Mesenchymal stem cell (in vitro differentiated cells and primary cell): ENCODE measurements at regions not wholly inside any gene's neighbourhood (a gene's known extent, or its start where the extent isn't known, plus 50 kb on each side); places are given as distances from the start of the nearest gene placed in this dataset.

Source experiments
- DNase-seq: peaks from one replicate; pipeline ENCODE4 v3.0.0-alpha.2; 2013
- H2AFZ ChIP-seq: one replicate; pipeline ENCODE4 v1.6.1; 2013; ENCODE audit warnings: low read depth, mild to moderate bottlenecking, control low read depth, inconsistent platforms, low read length, moderate library complexity
- H2AK5ac ChIP-seq: 2 replicates; pipeline ENCODE4 v1.6.1; 2013; ENCODE audit warnings: low read length, moderate library complexity, mild to moderate bottlenecking, inconsistent platforms; ENCODE audit not compliant: severe bottlenecking
- H2BK120ac ChIP-seq: one replicate; pipeline ENCODE4 v1.6.1; 2013; ENCODE audit warnings: low read depth, mild to moderate bottlenecking, inconsistent platforms, low read length, moderate library complexity
- H2BK12ac ChIP-seq, 2 experiments: one replicate each; pipeline ENCODE4 v1.6.1; 2013; ENCODE audit warnings: inconsistent platforms in 2 of 2, low read length in 2 of 2, mild to moderate bottlenecking in 2 of 2, moderate library complexity in 2 of 2, control low read depth in 1 of 2
- H2BK15ac ChIP-seq: one replicate; pipeline ENCODE4 v1.6.1; 2013; ENCODE audit warnings: mild to moderate bottlenecking, low read depth, inconsistent platforms; ENCODE audit not compliant: poor library complexity, severe bottlenecking
- H2BK5ac ChIP-seq: 2 replicates; pipeline ENCODE4 v1.6.1; 2013; ENCODE audit warnings: low read depth, mild to moderate bottlenecking, low read length, control low read depth, inconsistent platforms; ENCODE audit not compliant: poor library complexity, severe bottlenecking
- H3K14ac ChIP-seq, 2 experiments: one replicate each; pipeline ENCODE4 v1.6.1; 2013; ENCODE audit warnings: inconsistent platforms in 2 of 2, low read length in 2 of 2, control low read depth in 1 of 2, mild to moderate bottlenecking in 1 of 2, moderate library complexity in 1 of 2
- H3K18ac ChIP-seq, 2 experiments: one replicate each; pipeline ENCODE4 v1.6.1; 2013; ENCODE audit warnings: inconsistent platforms in 2 of 2, low read length in 2 of 2, control low read depth in 1 of 2, low read depth in 1 of 2, mild to moderate bottlenecking in 1 of 2
- H3K23ac ChIP-seq, 2 experiments: one replicate each; pipeline ENCODE4 v1.6.1; 2013; ENCODE audit warnings: inconsistent platforms in 2 of 2, low read length in 2 of 2, mild to moderate bottlenecking in 2 of 2, moderate library complexity in 2 of 2, control low read depth in 1 of 2
- H3K27ac ChIP-seq: 2 replicates; pipeline ENCODE4 v1.5.1; 2013; ENCODE audit warnings: mild to moderate bottlenecking, moderate library complexity, low read length, control low read depth, inconsistent platforms; ENCODE audit not compliant: poor library complexity, severe bottlenecking
- H3K27me3 ChIP-seq, 2 experiments: 2 replicates each; pipeline versions ENCODE4 v1.6.1 to v1.7.0; 2013; ENCODE audit warnings: low read length in 2 of 2, mild to moderate bottlenecking in 2 of 2, moderate library complexity in 2 of 2, control low read depth in 1 of 2, inconsistent platforms in 1 of 2; ENCODE audit not compliant: control insufficient read depth in 1 of 2, insufficient read depth in 1 of 2
- H3K36me3 ChIP-seq, 2 experiments: 2 replicates each; pipeline versions ENCODE4 v1.6.1 to v1.7.0; 2013; ENCODE audit warnings: low read length in 2 of 2, control low read depth in 1 of 2, inconsistent platforms in 1 of 2, low read depth in 1 of 2, mild to moderate bottlenecking in 1 of 2; ENCODE audit not compliant: insufficient read depth in 2 of 2, control insufficient read depth in 1 of 2
- H3K4ac ChIP-seq, 2 experiments: one replicate each; pipeline ENCODE4 v1.6.1; 2013; ENCODE audit warnings: inconsistent platforms in 2 of 2, low read length in 2 of 2, mild to moderate bottlenecking in 2 of 2, moderate library complexity in 2 of 2, control low read depth in 1 of 2, low read depth in 1 of 2
- H3K4me1 ChIP-seq: 2 replicates; pipeline ENCODE4 v1.6.1; 2013; ENCODE audit warnings: low read depth, low read length, control low read depth; ENCODE audit not compliant: control insufficient read depth, insufficient read depth
- H3K4me2 ChIP-seq: 2 replicates; pipeline ENCODE4 v1.6.1; 2013; ENCODE audit warnings: low read length, mild to moderate bottlenecking, inconsistent platforms; ENCODE audit not compliant: poor library complexity, severe bottlenecking
- H3K4me3 ChIP-seq, 2 experiments: 2 replicates each; pipeline versions ENCODE4 v1.5.1 to v1.7.0; 2013; ENCODE audit warnings: low read length in 2 of 2, mild to moderate bottlenecking in 2 of 2, control low read depth in 1 of 2, low read depth in 1 of 2; ENCODE audit not compliant: insufficient read depth in 1 of 2
- H3K79me1 ChIP-seq: replicated peaks from 2 replicates; pipeline ENCODE4 v1.6.1; 2013; ENCODE audit warnings: mild to moderate bottlenecking, control low read depth, low read length, inconsistent platforms; ENCODE audit not compliant: poor library complexity, severe bottlenecking
- H3K9ac ChIP-seq: 2 replicates; pipeline ENCODE4 v1.7.0; 2013; ENCODE audit warnings: mild to moderate bottlenecking, low read length, moderate library complexity
- H3K9me3 ChIP-seq: 2 replicates; pipeline ENCODE4 v1.7.0; 2013; ENCODE audit warnings: mild to moderate bottlenecking, low read length; ENCODE audit not compliant: control insufficient read depth
- H4K8ac ChIP-seq: one replicate; pipeline ENCODE4 v1.6.1; 2013; ENCODE audit warnings: inconsistent platforms, mild to moderate bottlenecking, low read length, moderate library complexity
- H4K91ac ChIP-seq: one replicate; pipeline ENCODE4 v1.6.1; 2013; ENCODE audit warnings: mild to moderate bottlenecking, low read length, inconsistent platforms
- WGBS: methylation state at CpG from one replicate; pipeline ENCODE4 v1.1.7; 2013; ENCODE audit warnings: mixed read lengths; 5-methylcytosine and 5-hydroxymethylcytosine counted together

DNA sequence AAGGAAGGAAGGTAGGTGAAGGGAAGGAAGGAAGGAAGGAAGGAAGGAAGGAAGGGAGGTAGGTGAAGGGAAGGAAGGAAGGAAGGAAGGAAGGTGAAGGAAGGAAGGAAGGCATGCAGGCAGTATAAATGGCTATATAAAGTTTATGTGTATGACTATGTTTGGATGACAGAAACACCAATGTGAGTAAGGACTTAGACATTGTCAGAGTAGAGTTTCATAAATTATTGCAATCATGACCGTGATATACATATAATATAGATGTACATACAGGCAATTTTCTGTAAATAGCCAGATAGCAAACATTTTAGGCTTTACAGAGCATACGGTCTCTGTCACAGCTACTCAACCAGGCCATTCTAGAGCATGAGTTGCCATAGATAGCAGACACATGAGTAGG lies 133.8 kb upstream of the AKR1E2 start:
- Histone ChIP-seq H3K23ac (no peak overlapping the region), H3K4me2 (no peak overlapping the region), H4K91ac (no peak overlapping the region), H3K36me3 (no peaks in the 10 kb centered on the region), H3K14ac (no peak overlapping the region), H3K4me1 (peaks cover 3% of the 10 kb centered on the region), H3K79me1 (no peaks in the 10 kb centered on the region), H2BK5ac (no peak overlapping the region), H4K8ac (no peak overlapping the region), H2BK12ac (no peak overlapping the region), H3K27me3 (no peaks in the 10 kb centered on the region), H3K9me3 (no peaks in the 10 kb centered on the region), H2BK15ac (no peak overlapping the region), H3K9ac (no peak overlapping the region), H3K4ac (no peak overlapping the region), H3K27ac (no peak overlapping the region), H3K18ac (peak overlapping the region in 1 of 2 experiments; percentile 74), H2AK5ac (no peak overlapping the region), H3K4me3 (no peak overlapping the region), H2BK120ac (no peak overlapping the region), H2AFZ (no peak overlapping the region)
- DNase-seq = no peak
- 100% methylated on average over 1 of the region's 2 CpGs for WGBS

DNA sequence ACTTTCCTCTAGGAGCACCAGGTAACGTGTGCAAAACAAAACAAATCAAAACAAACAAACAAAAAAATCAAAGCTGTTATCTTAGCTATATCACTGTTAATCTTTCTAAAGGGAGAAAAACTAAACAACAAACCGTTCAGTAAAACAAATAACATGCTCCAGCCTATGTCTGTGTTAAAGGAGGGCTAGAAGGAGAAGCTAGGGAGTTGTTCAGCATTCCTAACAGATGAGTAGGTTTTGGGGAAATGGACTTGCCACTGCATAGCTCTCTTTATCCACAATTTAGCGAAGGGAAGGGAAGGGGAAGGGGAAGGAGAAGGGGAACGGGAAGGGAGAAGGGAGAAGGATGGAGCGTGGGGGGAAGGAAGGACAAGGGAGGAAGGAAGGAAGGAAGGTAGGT lies 134.2 kb upstream of the AKR1E2 start:
- no peaks in the 10 kb centered on the region for H3K9me3 ChIP-seq
- DNase-seq = peak; percentile 51

DNA sequence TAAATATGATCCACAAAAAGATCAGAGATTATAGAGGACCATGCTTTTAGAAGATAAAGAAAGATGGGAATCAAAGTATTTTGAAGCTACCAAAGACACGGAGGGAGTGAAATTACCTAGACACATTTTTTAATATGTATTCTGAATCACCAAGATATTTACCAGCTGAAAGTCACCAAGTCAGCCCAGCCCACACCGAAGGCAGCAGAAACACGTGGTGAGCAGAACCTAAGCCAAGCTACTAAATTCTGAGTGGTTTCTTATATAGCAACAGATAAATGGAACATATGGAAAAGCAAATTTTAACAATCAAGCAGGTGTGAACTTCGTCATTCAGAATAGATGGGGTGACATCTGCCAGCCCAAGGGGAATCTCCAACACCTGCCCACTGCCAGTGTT lies 134.7 kb upstream of the AKR1E2 start:
- H3K79me1 ChIP-seq = no peaks in the 10 kb centered on the region
- no peak overlapping the region for H3K4ac ChIP-seq

More for the DNA sequence above, 134.2 kb upstream of the AKR1E2 start:
- no peak overlapping the region for H2AFZ ChIP-seq
- H3K18ac ChIP-seq = peak overlapping the region in 1 of 2 experiments; percentile 74
- H3K9ac ChIP-seq = no peak overlapping the region
- H3K4ac ChIP-seq = no peak overlapping the region
- WGBS = under 1% methylated on average over 3 of the region's 5 CpGs
- no peak overlapping the region for H2BK12ac ChIP-seq
- H3K79me1 ChIP-seq = no peaks in the 10 kb centered on the region
- no peak overlapping the region for H3K4me3 ChIP-seq
- H3K23ac ChIP-seq = no peak overlapping the region
- H4K91ac ChIP-seq = no peak overlapping the region
- H2BK15ac ChIP-seq = no peak overlapping the region
- H3K27me3 ChIP-seq = no peaks in the 10 kb centered on the region
- peaks cover 3% of the 10 kb centered on the region for H3K4me1 ChIP-seq
- no peak overlapping the region for H3K4me2 ChIP-seq
- H3K14ac ChIP-seq = no peak overlapping the region
- H2AK5ac ChIP-seq = no peak overlapping the region
- no peak overlapping the region for H2BK120ac ChIP-seq
- peak overlapping the region; percentile 3 for H3K27ac ChIP-seq
- H2BK5ac ChIP-seq = no peak overlapping the region
- no peaks in the 10 kb centered on the region for H3K36me3 ChIP-seq
- H4K8ac ChIP-seq = no peak overlapping the region

DNA sequence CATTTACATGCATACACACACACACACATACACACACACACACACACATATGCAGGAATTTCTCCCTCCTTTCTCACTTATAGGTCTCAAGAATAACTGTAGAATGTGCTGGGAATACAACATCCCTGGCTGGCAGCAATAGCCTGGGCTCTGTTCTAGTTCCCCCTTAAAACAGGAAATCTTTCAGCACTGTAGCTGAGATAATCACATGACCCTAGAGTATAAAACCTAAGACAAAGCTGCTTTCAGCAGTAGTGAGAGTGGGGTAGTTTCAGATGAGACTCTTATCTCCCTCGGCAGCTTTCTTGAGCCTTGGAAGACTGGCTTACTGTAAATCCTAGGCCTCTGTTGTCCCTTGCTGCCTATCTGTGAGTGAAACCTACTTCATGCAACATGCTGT lies 137.4 kb upstream of the AKR1E2 start:
- H3K9ac ChIP-seq = no peak overlapping the region
- H3K14ac ChIP-seq = no peak overlapping the region

More for the DNA sequence above, 134.7 kb upstream of the AKR1E2 start:
- Histone ChIP-seq H3K4me1 (peaks cover 3% of the 10 kb centered on the region), H4K91ac (no peak overlapping the region), H3K9ac (no peak overlapping the region), H3K4me3 (no peak overlapping the region), H3K18ac (no peak overlapping the region), H3K4me2 (no peak overlapping the region), H3K14ac (no peak overlapping the region), H3K27me3 (no peaks in the 10 kb centered on the region), H2AFZ (no peak overlapping the region), H2BK15ac (no peak overlapping the region), H3K36me3 (no peaks in the 10 kb centered on the region), H2BK5ac (no peak overlapping the region), H2BK12ac (no peak overlapping the region), H4K8ac (no peak overlapping the region), H2AK5ac (no peak overlapping the region), H2BK120ac (peak overlapping the region; percentile 38), H3K27ac (peak overlapping the region; percentile 3), H3K9me3 (no peaks in the 10 kb centered on the region), H3K23ac (no peak overlapping the region)
- 70% methylated on average over 3 of the region's 4 CpGs for WGBS
- no peak for DNase-seq

More for the DNA sequence above, 137.4 kb upstream of the AKR1E2 start:
- Histone ChIP-seq H3K27ac (no peak overlapping the region), H2BK12ac (peak overlapping the region in 1 of 2 experiments; percentile 23), H3K23ac (no peak overlapping the region), H3K4me1 (peaks cover 5% of the 10 kb centered on the region), H2BK15ac (no peak overlapping the region), H2BK5ac (no peak overlapping the region), H4K8ac (peak overlapping the region; percentile 19), H3K4me3 (no peak overlapping the region), H3K4ac (no peak overlapping the region), H2BK120ac (no peak overlapping the region), H4K91ac (no peak overlapping the region), H3K9me3 (no peaks in the 10 kb centered on the region), H2AK5ac (no peak overlapping the region), H3K27me3 (no peaks in the 10 kb centered on the region), H3K18ac (peak overlapping the region; percentile 23 to 63), H3K4me2 (no peak overlapping the region), H3K36me3 (no peaks in the 10 kb centered on the region), H2AFZ (no peak overlapping the region), H3K79me1 (no peaks in the 10 kb centered on the region)
- peak; percentile 11 for DNase-seq
- 53% methylated on average over 1 of the region's 1 CpG for WGBS
